ENCODE measurements at regions not wholly inside any gene's neighbourhood (a gene's known extent, or its start where the extent isn't known, plus 50 kb on each side); places are given as distances from the start of the nearest gene placed in this dataset.
A peak's percentile ranks its signal among the peaks of the same experiment; 100 is the strongest.

- no peak for DNase-seq
These were observed 53.1 kb upstream of the BBS5 start for GRCh38 chr2:169426069-169426663.

- no peak for DNase-seq
These were observed 57.2 kb upstream of the BBS5 start for GRCh38 chr2:169422120-169422519.

- peak; percentile 54 to 73 for DNase-seq
These were observed 53.0 kb upstream of the LRP2 start for GRCh38 chr2:169415233-169415748.

All from Kasumi-1 (cell line).